Vagina (tissue), 2 donors: ENCODE measurements at regions not wholly inside any gene's neighbourhood (a gene's known extent, or its start where the extent isn't known, plus 50 kb on each side); places are given as distances from the start of the nearest gene placed in this dataset.

ENCODE experiments used
- DNase-seq, 2 donors: peaks; one replicate each; pipeline ENCODE4 v3.0.0-alpha.2; 2017; ENCODE audit errors: extremely low spot score in 2 of 2
- H3K27ac ChIP-seq: fragments of 200-600 bp; sonication (generic); one replicate; pipeline ENCODE4 v1.5.1; 2019
- H3K27me3 ChIP-seq: fragments of 200-600 bp; sonication (generic); one replicate; pipeline ENCODE4 v1.5.1; 2019
- H3K36me3 ChIP-seq, 2 donors: fragments of 200-600 bp; sonication (generic); one replicate each; pipeline ENCODE4 v1.5.1; 2017 to 2019
- H3K4me1 ChIP-seq: fragments of 200-600 bp; sonication (generic); one replicate; pipeline ENCODE4 v1.5.1; 2019
- H3K4me3 ChIP-seq, 2 donors: fragments of 200-600 bp; sonication (generic); 1 replicate in 1 of 2; 2 replicates in 1 of 2; pipeline ENCODE4 v1.5.1; 2016 to 2019
- H3K9me3 ChIP-seq: fragments of 200-600 bp; sonication (generic); one replicate; pipeline ENCODE4 v1.5.1; 2019
- CTCF ChIP-seq, 3 experiments: fragments of 450-650 bp in 2 of 3; fragments of 200-600 bp in 1 of 3; sonication (generic) in 1 of 3; IDR thresholded peaks; one replicate each; pipeline ENCODE4 v1.5.1; 2017 to 2019; ENCODE audit warnings: antibody characterized with exemption in 3 of 3, mild to moderate bottlenecking in 2 of 3, moderate library complexity in 2 of 3
- POLR2A ChIP-seq, 2 donors: fragments of 450-650 bp; IDR thresholded peaks; one replicate each; pipeline ENCODE4 v1.6.1; 2017; ENCODE audit warnings: antibody characterized with exemption in 2 of 2, mild to moderate bottlenecking in 2 of 2, moderate library complexity in 2 of 2
- POLR2AphosphoS5 ChIP-seq, 2 donors: sonication (generic); formaldehyde crosslinking; IDR thresholded peaks; one replicate each; pipeline ENCODE4 v1.9.0; 2017; ENCODE audit warnings: antibody characterized with exemption in 2 of 2, mild to moderate bottlenecking in 2 of 2, low read depth in 1 of 2; ENCODE audit not compliant: insufficient read depth in 1 of 2
- intact Hi-C: fragments of 100-400 bp; cut with DNase I; formaldehyde crosslinking; loops from one replicate; pipeline ENCODE4 v1.15.1; 2023

GRCh38 chr2:36178384-36178783, 177.2 kb upstream of the CRIM1 start:
- Histone ChIP-seq H3K4me3 (no peak overlapping the region), H3K36me3 (no peaks in the 10 kb centered on the region), H3K27ac (no peak overlapping the region), H3K4me1 (no peaks in the 10 kb centered on the region), H3K27me3 (no peaks in the 10 kb centered on the region), H3K9me3 (no peaks in the 10 kb centered on the region)
- DNase-seq: no peak
- no peak for TF ChIP-seq POLR2A (IDR thresholded peaks at IDR 0.05)
- no peak for TF ChIP-seq CTCF (IDR thresholded peaks at IDR 0.05)
- no peak for TF ChIP-seq POLR2AphosphoS5 (IDR thresholded peaks at IDR 0.05; ENCODE audit: insufficient read depth in 1 of 2, low read depth in 1 of 2)
- intact Hi-C loops: no loop called here

- H3K27me3 ChIP-seq: no peaks in the 10 kb centered on the region
- TF ChIP-seq POLR2AphosphoS5 (IDR thresholded peaks at IDR 0.05; ENCODE audit: insufficient read depth in 1 of 2, low read depth in 1 of 2) (no peak), POLR2A (IDR thresholded peaks at IDR 0.05) (no peak), CTCF (IDR thresholded peaks at IDR 0.05) (no peak)
- no peaks in the 10 kb centered on the region for H3K9me3 ChIP-seq
- DNase-seq: no peak
- no peak overlapping the region for H3K4me3 ChIP-seq
- no peaks in the 10 kb centered on the region for H3K4me1 ChIP-seq
- intact Hi-C loops: no loop called here
- no peak overlapping the region for H3K27ac ChIP-seq
- H3K36me3 ChIP-seq: no peaks in the 10 kb centered on the region
These were observed 178.3 kb upstream of the CRIM1 start for GRCh38 chr2:36177282-36177681.

GRCh38 chr2:36174920-36175319, 180.7 kb upstream of the CRIM1 start:
- H3K4me1 ChIP-seq: no peaks in the 10 kb centered on the region
- DNase-seq: no peak
- no peaks in the 10 kb centered on the region for H3K9me3 ChIP-seq
- TF ChIP-seq POLR2A (IDR thresholded peaks at IDR 0.05): no peak
- TF ChIP-seq CTCF (IDR thresholded peaks at IDR 0.05): no peak
- no peak for TF ChIP-seq POLR2AphosphoS5 (IDR thresholded peaks at IDR 0.05; ENCODE audit: insufficient read depth in 1 of 2, low read depth in 1 of 2)
- no peak overlapping the region for H3K4me3 ChIP-seq
- intact Hi-C loops: no loop called here
- no peak overlapping the region for H3K27ac ChIP-seq
- no peaks in the 10 kb centered on the region for H3K36me3 ChIP-seq
- H3K27me3 ChIP-seq: no peaks in the 10 kb centered on the region

GRCh38 chr2:36173760-36174404, 181.7 kb upstream of the CRIM1 start:
- Histone ChIP-seq H3K9me3 (no peaks in the 10 kb centered on the region), H3K36me3 (no peaks in the 10 kb centered on the region), H3K27me3 (no peaks in the 10 kb centered on the region), H3K4me3 (no peak overlapping the region), H3K27ac (no peak overlapping the region), H3K4me1 (no peaks in the 10 kb centered on the region)
- TF ChIP-seq POLR2A (IDR thresholded peaks at IDR 0.05) (no peak), CTCF (IDR thresholded peaks at IDR 0.05) (no peak), POLR2AphosphoS5 (IDR thresholded peaks at IDR 0.05; ENCODE audit: insufficient read depth in 1 of 2, low read depth in 1 of 2) (no peak)
- no peak for DNase-seq
- intact Hi-C loops: no loop called here

GRCh38 chr2:36172824-36173223, 182.8 kb upstream of the CRIM1 start:
- Histone ChIP-seq H3K27ac (no peak overlapping the region), H3K4me1 (no peaks in the 10 kb centered on the region), H3K9me3 (no peaks in the 10 kb centered on the region), H3K27me3 (no peaks in the 10 kb centered on the region), H3K4me3 (no peak overlapping the region), H3K36me3 (no peaks in the 10 kb centered on the region)
- TF ChIP-seq CTCF (IDR thresholded peaks at IDR 0.05) (no peak), POLR2A (IDR thresholded peaks at IDR 0.05) (no peak), POLR2AphosphoS5 (IDR thresholded peaks at IDR 0.05; ENCODE audit: insufficient read depth in 1 of 2, low read depth in 1 of 2) (no peak)
- DNase-seq: no peak
- intact Hi-C loops: no loop called here
